OCI-LY1 (cell line): ENCODE measurements at regions not wholly inside any gene's neighbourhood (a gene's known extent, or its start where the extent isn't known, plus 50 kb on each side); places are given as distances from the start of the nearest gene placed in this dataset.

Source experiments
- CTCF ChIP-seq: fragments of 200-600 bp; sonication (generic), shearing (Covaris generic); IDR thresholded peaks from 2 replicates; pipeline ENCODE4 v1.5.1; 2017; ENCODE audit warnings: mild to moderate bottlenecking, antibody characterized with exemption, low read length, moderate library complexity, mixed read lengths
- EZH2 ChIP-seq: fragments of 200-600 bp; sonication (generic), shearing (Covaris generic); IDR thresholded peaks from 2 replicates; pipeline ENCODE4 v1.8.0; 2017; ENCODE audit warnings: borderline replicate concordance, mixed run types, mild to moderate bottlenecking, antibody characterized with exemption, low read length, moderate library complexity, mixed read lengths

- TF ChIP-seq CTCF, result no peak
- no peak for TF ChIP-seq EZH2
Observed at GRCh38 chr16:64217789-64218535, 903.9 kb downstream of the CDH11 start.
